IPS-18c (cell line): ENCODE measurements at regions not wholly inside any gene's neighbourhood (a gene's known extent, or its start where the extent isn't known, plus 50 kb on each side); places are given as distances from the start of the nearest gene placed in this dataset.

ENCODE experiments used
- H3K4me3 ChIP-seq: 2 replicates; pipeline ENCODE4 v1.7.0; 2013; ENCODE audit warnings: low read depth, mild to moderate bottlenecking, low read length, moderate library complexity; ENCODE audit not compliant: insufficient read depth
- H3K9me3 ChIP-seq: one replicate; pipeline ENCODE4 v1.6.1; 2013; ENCODE audit warnings: mild to moderate bottlenecking, low read length, moderate library complexity; ENCODE audit not compliant: control insufficient read depth, insufficient read depth

DNA sequence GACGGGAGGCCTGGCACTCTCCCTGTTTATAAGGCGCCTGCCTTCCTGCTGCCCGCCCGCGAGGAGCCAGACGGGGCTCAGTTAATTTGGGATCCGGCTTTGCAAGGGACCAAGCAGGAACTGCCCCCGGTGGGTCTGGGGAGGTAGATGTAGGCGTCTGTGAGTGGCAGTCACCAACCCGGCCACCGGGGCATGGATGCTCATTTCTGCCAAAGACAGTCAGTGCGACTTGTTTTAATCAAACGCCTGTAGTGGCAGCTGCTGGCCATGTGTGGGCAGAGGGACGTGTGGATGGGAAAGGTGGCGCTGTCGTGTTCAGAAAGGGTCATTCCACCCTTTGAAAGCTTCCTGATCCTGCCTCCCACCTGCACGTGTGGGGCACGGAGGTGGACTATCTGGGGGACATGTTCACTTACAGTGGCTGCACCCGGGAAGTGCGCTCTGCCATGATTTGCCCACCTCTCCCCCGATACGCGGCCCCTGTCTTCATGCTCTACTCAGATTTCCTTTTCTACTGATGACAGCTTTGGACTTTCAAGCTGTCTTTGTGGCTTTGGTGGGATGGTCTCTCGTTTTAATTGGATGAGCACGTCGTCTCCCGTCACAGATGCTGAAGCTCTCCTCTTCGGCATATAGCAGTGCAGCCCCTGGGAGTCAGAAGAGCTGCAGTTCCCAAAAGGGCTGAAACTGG lies 60.3 kb upstream of the CIBAR2 start:
- Histone ChIP-seq H3K4me3 (0 out of 2 replicates have a peak overlapping the region, but pooled peaks have one; percentile 20), H3K9me3 (no peaks in the 10 kb centered on the region)

DNA sequence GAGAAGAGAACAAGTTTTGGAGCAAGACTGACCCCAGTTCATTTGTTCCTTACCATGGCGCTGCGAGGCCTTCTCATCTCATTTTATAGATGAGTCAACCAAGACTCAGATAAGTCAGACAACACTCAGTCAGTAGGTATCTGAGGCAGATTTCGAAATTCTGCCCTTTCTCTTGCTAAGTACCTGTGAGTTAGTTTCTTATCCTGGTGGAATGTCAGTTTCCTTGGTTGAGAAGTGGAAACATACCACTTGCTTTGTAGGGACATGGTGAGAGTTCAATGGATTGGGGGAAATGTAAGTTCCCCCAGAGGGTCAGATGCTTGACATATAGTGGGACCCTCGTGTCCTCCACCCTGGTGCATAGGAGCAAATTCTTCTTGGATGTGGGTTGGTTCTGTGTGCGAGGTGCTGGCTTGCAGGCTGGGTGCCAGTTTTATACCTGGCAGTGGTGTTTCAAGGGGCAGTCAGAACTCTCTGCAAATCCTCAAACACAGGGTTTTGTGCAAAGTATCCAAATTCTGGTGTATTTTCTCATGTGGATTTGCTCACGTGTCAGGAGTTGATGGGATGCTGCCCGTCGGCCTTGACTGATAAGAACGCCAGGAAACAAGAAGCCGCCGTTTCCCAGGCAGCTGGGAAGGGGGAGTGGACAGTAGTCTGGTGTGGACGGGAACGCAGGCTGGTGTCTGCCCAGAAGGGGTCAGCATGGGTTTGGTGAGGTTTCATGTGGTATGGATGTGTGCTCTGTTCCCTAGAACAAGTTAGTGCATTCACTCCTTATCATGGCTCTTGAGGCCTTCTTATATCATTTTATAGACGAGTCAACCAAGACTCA lies 61.1 kb upstream of the CIBAR2 start:
- Histone ChIP-seq H3K4me3 (peak overlapping the region; percentile 20; the same call in 1 of the 2 replicates), H3K9me3 (no peaks in the 10 kb centered on the region)

- Histone ChIP-seq H3K4me3 (no peak overlapping the region; the same call in 1 of the 2 replicates), H3K9me3 (no peaks in the 10 kb centered on the region)
These were observed 61.9 kb upstream of the CIBAR2 start for GRCh38 chr16:85173981-85174751.

GRCh38 chr16:85174871-85175723 lies 62.8 kb upstream of the CIBAR2 start:
- H3K4me3 ChIP-seq = no peak overlapping the region

GRCh38 chr16:85175724-85176233 lies 63.5 kb upstream of the CIBAR2 start:
- no peaks in the 10 kb centered on the region for H3K9me3 ChIP-seq
- H3K4me3 ChIP-seq = no peak overlapping the region

More at GRCh38 chr16:85174871-85175723, 62.8 kb upstream of the CIBAR2 start:
- no peaks in the 10 kb centered on the region for H3K9me3 ChIP-seq

GRCh38 chr16:85176541-85177447 lies 64.5 kb upstream of the CIBAR2 start:
- Histone ChIP-seq H3K4me3 (no peak overlapping the region), H3K9me3 (no peaks in the 10 kb centered on the region)

- Histone ChIP-seq H3K9me3 (no peaks in the 10 kb centered on the region), H3K4me3 (no peak overlapping the region)
These were observed 65.2 kb upstream of the CIBAR2 start for GRCh38 chr16:85177448-85177846.

DNA sequence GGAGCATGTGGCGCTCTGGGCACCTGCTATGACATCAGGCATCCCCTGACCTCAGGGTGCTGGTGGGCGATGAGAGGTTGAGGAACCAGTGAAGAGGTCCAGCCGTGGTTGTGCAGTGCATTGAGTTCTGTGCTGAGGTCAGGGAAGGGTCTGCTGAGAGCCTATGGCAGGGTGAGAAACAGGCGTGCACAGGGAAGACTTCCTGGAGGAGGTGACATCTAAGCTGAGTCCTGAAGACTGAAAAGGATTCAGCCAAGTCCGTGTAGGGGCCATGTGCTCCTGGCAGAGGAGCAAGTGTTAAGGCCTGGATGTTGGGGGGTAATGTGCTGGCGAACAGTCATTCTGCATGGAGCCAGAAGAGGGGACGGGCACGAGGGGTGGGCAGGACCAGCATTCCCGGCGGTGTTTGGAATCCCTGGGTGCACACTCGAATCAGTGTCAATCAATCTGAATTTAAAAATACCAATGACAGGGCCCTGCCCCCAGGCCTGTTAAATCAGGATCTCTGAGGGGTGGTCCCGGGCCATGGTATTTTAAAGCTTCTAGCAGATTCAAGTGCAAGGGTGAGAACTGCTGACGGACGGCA lies 65.8 kb upstream of the CIBAR2 start:
- Histone ChIP-seq H3K9me3 (no peaks in the 10 kb centered on the region), H3K4me3 (no peak overlapping the region)

GRCh38 chr16:85178596-85178995 lies 66.3 kb upstream of the CIBAR2 start:
- Histone ChIP-seq H3K4me3 (no peak overlapping the region), H3K9me3 (no peaks in the 10 kb centered on the region)

DNA sequence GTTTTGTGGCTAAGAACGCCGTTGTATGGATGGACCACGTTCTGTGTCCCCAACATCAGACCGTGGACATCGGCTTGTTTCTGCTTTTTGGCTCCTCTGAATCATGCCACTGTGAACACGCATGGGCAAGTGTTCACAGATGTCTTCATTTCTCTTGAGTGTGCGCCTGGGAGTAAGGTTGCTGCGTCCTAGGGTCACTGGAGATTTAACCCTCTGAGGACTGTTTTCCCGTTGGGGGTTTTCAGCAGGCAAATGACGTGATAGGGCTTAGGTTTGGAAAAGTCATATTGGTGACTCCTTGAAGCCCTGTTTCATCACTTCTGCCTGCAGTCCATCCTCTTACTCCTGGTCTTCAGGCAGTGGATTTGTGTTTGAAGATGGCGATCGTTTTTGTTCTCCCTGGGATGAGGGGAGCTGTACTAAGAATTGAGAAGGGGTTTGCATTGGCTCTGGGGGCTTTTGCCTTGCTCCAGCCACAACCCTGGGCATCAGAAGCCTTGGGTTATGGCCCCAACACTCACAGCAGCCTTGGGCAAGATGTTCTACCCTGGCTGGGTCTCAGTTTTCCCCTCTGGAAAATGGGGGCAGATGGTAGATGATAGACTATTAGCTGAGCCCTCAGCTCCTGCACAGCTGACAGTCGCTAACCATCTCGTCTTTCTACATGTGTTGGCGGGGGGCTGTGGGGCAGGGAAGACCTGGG lies 67.2 kb upstream of the CIBAR2 start:
- Histone ChIP-seq H3K4me3 (no peak overlapping the region), H3K9me3 (no peaks in the 10 kb centered on the region)

DNA sequence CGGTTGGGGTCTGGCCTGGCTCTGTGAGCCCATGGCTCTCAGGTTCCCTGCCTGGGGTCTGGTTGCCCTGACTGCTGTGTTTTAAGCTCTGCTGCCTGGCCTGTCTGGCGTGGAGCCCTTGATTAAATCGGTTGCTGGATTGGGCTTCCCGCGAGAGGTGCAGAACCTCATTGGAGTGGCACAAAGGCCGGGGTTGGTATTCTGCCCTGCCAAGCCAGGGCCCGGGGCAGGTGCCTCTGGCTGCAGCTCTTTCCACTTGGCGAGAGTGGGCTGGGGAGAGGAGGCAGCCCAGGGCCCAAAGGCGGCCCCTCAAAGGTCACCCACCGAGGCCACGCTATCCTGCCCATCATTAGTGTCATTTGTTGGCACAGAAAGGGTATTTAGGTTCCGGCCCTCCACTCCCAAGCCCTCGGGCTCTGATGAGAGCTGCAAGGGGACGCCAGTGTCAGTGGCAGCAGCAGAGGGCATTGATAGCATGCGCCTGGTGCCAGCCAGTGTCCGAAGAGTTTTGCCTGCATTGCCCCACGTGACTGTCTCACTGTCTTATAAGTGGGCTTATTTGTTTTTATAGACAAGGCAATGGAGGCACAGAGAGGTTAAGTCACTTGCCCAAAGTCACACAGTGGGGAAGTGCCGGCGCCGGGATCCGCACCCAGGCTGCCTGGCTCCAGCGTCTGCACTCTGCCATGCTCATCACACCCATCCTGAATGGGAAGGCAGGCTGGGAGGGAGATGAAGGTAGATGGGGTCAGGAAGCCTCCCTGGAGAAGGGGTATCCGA lies 68.0 kb upstream of the CIBAR2 start:
- H3K4me3 ChIP-seq = no peak overlapping the region
- H3K9me3 ChIP-seq = no peaks in the 10 kb centered on the region

GRCh38 chr16:85180827-85181738 lies 68.8 kb upstream of the CIBAR2 start:
- no peak overlapping the region for H3K4me3 ChIP-seq
- no peaks in the 10 kb centered on the region for H3K9me3 ChIP-seq

- H3K9me3 ChIP-seq = no peaks in the 10 kb centered on the region
- no peak overlapping the region for H3K4me3 ChIP-seq
These were observed 69.5 kb upstream of the CIBAR2 start for GRCh38 chr16:85181739-85182129.
